H7 (cell line): ENCODE measurements at regions not wholly inside any gene's neighbourhood (a gene's known extent, or its start where the extent isn't known, plus 50 kb on each side); places are given as distances from the start of the nearest gene placed in this dataset.

Experiments used
- DNase-seq: peaks from one replicate; pipeline ENCODE4 v3.0.0; 2012
- H3K27me3 ChIP-seq: 2 replicates; pipeline ENCODE4 v1.6.0; 2011; ENCODE audit warnings: mild to moderate bottlenecking, low read length; ENCODE audit not compliant: control insufficient read depth, insufficient read depth
- H3K36me3 ChIP-seq: replicated peaks from 2 replicates; pipeline ENCODE4 v1.5.1; 2011; ENCODE audit warnings: low read length; ENCODE audit not compliant: control insufficient read depth, insufficient read depth
- H3K4me3 ChIP-seq: 2 replicates; pipeline ENCODE4 v1.5.1; 2011; ENCODE audit warnings: low read depth, mild to moderate bottlenecking, control low read depth, low read length, moderate library complexity; ENCODE audit not compliant: insufficient read depth

DNA sequence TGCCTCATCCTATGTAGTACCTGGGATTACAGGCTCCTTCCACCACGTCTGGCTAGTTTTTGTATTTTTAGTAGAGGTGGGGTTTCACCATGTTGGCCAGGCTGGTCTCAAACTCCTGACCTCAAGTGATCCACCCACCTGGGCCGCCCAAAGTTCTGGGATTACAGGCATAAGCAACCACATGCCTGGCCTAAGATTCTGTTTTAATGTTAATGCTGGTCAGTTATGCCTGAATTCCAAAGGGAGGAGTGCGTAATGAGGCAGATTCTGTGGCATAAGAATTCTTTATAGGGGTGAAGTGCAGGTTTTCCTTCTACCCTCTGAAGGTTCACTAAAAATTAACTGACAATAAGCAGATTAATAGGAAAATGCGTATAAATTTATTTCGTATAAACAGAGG lies 1343.8 kb upstream of the LRRTM1 start:
- no peak for DNase-seq
- H3K4me3 ChIP-seq, result no peak overlapping the region
- H3K36me3 ChIP-seq, result no peaks in the 10 kb centered on the region
- no peaks in the 10 kb centered on the region for H3K27me3 ChIP-seq

DNA sequence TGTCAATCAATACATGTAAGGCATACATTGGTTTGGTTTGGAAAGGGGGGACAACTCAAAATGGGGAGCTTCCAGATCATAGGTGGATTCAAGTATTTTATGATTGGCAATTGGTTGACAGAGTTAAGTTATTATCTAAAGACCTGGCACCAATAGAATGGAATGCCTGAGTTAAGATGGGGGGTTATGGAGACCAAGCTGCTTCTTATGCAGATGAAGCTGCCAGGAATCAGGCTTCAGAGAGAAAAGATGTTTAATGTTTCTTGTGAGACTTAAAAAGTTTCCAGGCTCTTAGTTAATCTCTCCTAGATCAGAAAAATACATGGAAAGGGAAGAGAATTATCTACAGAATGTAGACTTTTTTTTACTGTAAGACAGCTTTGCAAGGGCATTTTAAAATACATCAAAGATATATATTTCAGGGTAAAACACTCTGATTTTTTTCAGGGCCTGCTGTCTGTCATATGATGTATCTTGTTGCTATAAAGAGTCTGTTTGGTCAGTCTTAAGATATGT lies 1343.2 kb upstream of the LRRTM1 start:
- no peaks in the 10 kb centered on the region for H3K36me3 ChIP-seq
- H3K27me3 ChIP-seq, result no peaks in the 10 kb centered on the region
- DNase-seq, result no peak
- H3K4me3 ChIP-seq, result no peak overlapping the region

DNA sequence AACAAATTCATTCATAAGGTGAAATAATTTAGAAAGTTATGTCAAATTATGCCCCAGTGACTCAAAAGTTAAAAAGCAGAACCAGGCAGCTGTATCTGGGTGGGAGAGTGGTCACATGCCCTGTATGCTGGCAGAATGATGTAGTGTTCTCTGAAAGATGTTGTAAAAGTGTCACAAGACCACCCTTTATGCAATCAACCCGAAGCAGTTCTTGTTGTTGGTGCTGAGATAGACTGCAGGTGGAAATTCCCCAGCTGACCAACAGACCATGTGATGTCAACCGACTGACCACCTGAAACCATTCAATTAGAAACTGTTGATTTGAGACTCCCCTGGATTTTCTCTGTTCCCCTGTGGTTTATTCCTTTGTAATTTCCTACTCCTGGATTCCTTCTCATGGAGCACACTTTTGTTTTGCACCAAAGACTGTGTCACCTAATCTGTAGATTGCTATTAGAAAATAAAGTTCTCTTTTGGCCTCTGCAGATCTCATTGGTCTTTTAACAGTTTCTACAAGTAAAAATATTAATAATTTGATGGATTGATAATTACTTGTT lies 1341.3 kb upstream of the LRRTM1 start:
- H3K27me3 ChIP-seq, result no peaks in the 10 kb centered on the region
- no peaks in the 10 kb centered on the region for H3K36me3 ChIP-seq
- H3K4me3 ChIP-seq, result no peak overlapping the region
- DNase-seq, result no peak

DNA sequence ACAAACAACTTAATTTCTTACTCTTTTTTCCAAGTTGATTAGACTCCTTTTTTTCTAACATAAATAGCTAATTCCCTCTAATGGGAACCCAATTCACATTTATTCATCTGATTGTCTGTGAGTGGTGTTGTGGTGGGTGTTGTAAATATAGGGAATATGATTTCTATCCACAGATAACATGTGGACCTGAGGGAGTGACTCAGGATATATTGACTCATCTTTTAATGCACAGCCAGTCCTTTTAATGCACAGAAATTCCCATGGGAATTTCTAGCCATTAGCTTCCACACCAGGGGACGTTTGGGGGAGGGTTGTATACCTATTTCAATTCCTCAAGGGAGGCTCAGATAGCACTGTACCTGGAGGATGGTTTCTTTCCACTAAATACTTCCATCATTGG lies 1339.6 kb upstream of the LRRTM1 start:
- Histone ChIP-seq H3K27me3 (no peaks in the 10 kb centered on the region), H3K36me3 (no peaks in the 10 kb centered on the region), H3K4me3 (no peak overlapping the region)
- DNase-seq, result no peak

DNA sequence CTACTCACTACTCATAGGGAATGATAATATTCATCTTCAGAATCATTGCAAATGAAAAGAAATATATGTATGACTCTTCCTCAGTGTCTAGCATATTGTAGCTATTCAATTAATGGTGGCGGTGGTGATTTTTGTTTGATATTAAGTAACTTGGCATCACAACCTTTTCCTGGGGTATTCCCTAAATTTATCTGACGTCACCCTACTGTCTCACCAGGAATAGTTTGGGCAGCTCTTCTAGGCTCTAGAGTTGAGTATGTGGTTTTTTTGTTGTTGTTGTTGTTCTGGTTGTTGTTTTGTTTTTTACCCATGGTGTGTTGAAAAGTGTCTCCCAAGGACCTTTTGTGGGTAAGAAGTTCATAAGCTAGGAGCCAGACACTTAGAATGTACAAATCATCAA lies 1320.3 kb upstream of the LRRTM1 start:
- Histone ChIP-seq H3K27me3 (no peaks in the 10 kb centered on the region), H3K4me3 (no peak overlapping the region)
- no peak for DNase-seq

DNA sequence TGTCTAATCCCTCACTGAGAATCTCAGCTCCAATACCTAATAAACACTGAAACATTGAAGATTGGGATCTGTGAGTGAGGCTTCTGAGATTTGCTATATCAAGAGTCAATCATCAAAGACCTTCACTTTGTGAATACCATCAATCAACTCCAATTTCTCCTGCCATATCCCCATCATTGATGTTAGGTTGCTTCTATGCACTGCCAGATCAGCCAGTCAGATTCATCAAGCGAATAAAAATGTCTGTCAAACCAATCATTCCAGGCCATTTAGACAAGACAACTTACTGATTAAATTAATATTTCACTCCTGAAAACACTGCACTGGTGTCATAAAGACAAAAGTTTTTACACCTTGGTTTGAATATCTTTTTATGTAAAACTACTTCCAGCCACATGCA lies 1295.5 kb upstream of the LRRTM1 start:
- no peaks in the 10 kb centered on the region for H3K36me3 ChIP-seq
- H3K27me3 ChIP-seq, result no peaks in the 10 kb centered on the region

More for the DNA sequence above, 1320.3 kb upstream of the LRRTM1 start:
- H3K36me3 ChIP-seq, result no peaks in the 10 kb centered on the region

DNA sequence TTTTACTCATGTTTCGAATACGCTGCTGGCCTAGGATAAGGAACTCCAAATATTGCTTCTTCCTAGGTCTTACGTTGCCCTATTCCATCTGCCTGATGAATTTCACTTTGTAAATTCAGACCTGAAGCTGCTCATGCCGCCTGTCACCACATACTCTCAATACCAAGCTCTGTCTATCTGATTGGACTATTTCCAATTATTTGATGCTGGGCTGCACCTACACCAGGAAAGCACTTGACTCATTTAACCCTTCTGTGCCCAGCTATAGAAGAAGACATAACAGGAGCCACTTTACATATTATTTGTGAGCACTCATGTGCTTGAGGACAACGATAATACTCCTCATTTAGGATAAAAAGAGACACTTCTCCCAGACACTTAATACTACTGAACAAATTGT lies 1293.9 kb upstream of the LRRTM1 start:
- Histone ChIP-seq H3K36me3 (no peaks in the 10 kb centered on the region), H3K4me3 (no peak overlapping the region), H3K27me3 (no peaks in the 10 kb centered on the region)
- DNase-seq, result no peak

More for the DNA sequence above, 1295.5 kb upstream of the LRRTM1 start:
- DNase-seq, result no peak
- H3K4me3 ChIP-seq, result no peak overlapping the region

DNA sequence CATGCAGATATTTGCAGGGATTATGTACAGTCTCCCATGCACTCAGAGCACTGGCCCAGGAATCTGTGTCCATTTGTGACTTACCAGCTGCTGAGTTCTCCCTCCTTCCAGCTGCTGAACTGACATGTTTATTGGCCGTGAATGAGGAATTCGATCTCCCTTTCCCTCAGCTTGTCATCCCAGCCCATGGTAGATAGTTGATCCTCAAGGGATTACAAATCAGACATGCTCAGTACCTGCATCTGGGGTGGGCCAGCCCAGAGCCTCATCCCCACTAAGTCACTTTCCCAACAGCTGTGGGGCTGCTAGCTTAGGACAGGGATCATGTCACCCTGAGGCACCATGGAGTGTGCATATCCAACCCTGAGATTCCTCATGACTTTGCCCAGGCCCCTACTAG lies 1284.9 kb upstream of the LRRTM1 start:
- H3K27me3 ChIP-seq, result no peaks in the 10 kb centered on the region
- no peaks in the 10 kb centered on the region for H3K36me3 ChIP-seq
- no peak overlapping the region for H3K4me3 ChIP-seq
- no peak for DNase-seq

DNA sequence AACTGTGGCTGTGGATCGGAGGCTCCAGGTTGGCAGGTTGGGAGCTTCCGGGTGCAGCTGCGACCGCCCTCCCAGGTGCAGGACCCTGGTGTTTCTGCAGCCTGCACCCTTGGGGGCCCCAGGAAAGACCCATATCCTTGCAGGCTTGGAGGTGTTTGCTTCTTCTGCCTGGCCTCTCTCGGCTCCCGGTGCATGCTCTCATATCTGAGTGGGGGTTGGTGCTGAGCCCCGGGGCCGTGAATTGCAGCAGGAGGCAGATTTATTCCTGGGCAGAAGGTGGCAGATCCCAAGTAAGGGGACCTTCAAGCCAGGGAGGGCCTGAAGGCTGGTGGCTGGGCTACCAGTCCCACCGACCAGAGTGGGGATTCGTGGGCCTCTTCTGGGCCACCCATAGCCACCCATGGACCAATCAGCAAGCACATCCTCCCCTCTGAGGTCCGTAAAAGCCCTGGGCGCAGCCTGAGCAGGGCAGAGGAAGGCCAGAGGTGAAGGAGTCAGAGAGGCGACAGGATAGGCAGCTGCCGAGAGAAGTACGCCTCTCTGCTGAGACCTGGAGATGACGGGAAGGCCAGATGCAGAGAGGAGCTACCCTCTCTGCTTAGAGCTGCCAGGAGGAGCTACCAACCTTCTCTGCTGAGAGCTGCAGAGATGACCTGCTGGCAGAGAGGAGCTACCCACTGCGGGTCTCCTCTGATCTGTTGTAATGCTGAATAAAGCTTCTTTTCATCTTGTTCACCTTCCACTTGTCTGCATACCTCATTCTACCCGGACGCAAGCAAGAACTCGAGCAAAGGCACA lies 1279.0 kb upstream of the LRRTM1 start:
- no peaks in the 10 kb centered on the region for H3K27me3 ChIP-seq
- H3K4me3 ChIP-seq, result no peak overlapping the region
- DNase-seq, result no peak
- no peaks in the 10 kb centered on the region for H3K36me3 ChIP-seq

DNA sequence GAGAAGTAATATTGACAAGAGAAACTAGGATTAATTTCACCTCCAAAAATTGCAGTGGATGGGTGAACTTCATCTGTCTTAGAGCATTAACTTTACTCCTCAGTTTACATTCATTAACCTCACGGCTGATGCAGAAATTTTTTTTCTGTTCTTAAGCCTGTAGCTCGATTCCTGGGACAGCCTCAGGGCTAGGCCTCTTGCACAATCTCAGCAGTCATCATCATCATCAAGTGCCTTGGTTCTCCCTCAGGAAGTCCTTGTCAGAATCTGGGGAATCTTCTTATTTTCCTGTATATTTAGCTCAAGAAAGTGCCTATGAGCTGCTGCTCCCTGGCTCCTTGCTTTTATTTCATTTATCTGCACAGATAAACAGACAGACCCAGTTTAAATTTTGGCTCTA lies 1272.2 kb upstream of the LRRTM1 start:
- no peak for DNase-seq
- Histone ChIP-seq H3K36me3 (no peaks in the 10 kb centered on the region), H3K27me3 (no peaks in the 10 kb centered on the region), H3K4me3 (no peak overlapping the region)

DNA sequence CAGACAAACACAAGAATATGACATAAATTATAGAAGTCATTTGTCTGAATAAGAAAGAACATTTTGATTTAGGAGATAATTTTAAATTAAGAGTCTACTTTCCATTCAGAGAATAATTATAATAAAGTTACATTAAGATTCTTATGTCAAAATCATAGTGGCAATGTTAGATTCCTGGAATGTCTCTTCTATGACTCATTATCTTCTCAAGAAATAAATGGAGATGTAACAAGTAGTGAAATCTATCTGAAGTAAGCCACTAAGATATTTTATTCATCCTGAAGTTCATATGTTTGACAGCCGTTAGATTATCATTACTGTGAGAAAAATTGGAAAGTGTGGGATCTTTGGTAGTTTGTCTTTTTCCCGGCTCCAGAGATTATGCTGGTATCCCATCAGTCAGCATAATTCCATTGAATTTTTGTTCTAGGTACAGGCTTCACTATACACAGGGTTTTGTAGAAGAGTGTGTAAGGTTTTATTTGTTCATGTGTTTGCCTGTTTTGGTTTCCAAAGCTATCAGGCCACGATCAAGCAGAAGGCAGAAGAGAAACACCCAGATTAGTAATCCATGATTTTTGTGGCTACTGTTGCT lies 1246.6 kb upstream of the LRRTM1 start:
- no peaks in the 10 kb centered on the region for H3K27me3 ChIP-seq
- no peak for DNase-seq
- H3K36me3 ChIP-seq, result no peaks in the 10 kb centered on the region
- no peak overlapping the region for H3K4me3 ChIP-seq

DNA sequence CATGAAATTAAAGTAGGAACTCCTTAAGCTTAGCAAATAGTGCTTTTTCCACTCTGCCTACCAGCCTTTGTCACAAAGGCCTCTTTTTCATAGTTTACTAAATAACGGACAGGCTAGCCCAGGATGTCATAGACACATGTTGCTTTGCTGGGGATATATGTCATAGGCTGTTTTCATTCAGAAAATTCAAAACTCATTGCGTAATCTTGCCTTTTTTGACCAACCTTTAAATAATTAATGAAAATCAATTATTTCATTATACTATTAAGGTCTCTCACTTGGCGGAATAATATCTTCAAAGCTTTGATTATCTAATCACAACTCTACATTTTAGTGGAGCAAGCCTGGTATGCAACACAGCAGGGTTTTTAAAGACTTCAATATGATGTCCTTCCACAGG lies 1245.7 kb upstream of the LRRTM1 start:
- Histone ChIP-seq H3K4me3 (no peak overlapping the region), H3K27me3 (no peaks in the 10 kb centered on the region), H3K36me3 (no peaks in the 10 kb centered on the region)
- no peak for DNase-seq

DNA sequence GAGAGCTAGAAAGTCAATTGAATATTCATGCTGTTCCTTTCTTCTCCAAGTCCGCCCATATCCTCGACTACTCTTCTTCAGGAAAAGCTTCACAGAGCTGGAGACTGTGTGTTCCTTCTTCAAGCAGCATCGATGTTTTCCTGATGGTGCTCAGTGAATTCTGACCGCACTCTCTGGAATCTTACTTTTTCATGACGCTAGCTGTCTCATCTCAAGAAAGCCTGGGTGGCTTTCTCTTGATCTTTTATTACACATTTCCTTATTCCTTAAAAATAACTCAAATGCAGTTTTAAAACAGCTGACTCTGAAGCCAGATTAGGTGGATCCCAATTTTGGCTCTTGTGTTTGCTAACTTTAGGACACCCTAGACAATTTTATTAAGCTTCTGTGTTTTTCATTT lies 1245.1 kb upstream of the LRRTM1 start:
- no peaks in the 10 kb centered on the region for H3K36me3 ChIP-seq
- no peak overlapping the region for H3K4me3 ChIP-seq
- DNase-seq, result no peak
- no peaks in the 10 kb centered on the region for H3K27me3 ChIP-seq

DNA sequence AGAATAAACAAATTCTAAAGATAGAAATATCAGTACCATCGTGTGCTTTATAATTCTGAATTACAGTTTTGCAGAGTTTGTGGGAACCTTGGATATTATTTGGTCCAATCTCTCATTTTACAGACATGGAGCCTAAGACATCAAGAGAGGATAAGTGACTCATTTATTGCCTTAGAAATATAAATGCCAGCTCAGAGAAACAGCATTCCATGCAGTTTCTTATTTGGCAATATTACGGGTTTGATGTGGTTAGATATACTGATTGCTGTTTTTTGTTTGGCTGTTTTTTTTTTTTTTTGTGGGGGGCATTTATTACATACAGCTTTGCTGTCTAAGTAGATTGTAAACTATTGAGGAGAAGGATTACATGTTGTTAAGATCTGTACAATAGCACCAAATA lies 1241.1 kb upstream of the LRRTM1 start:
- H3K4me3 ChIP-seq, result no peak overlapping the region
- no peak for DNase-seq
- H3K27me3 ChIP-seq, result no peaks in the 10 kb centered on the region
- no peaks in the 10 kb centered on the region for H3K36me3 ChIP-seq

DNA sequence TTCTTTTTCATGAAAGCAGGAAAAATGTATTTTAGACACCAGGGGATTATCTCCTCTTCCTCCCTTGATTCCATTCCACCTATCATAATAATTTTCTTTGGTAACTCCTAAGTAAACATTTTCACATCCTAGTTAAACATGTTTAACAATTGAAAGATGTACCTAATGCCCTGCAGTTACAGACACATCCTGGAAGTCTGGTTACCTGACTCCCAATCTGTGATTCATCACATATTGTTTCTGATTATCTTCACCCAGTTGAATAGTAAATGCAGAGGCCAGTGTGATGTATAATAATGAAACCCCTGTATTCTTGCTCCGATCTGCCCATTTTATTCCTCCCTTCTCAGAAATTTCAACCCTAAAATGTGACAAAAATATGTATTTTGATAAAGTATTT lies 1237.6 kb upstream of the LRRTM1 start:
- Histone ChIP-seq H3K27me3 (no peaks in the 10 kb centered on the region), H3K4me3 (no peak overlapping the region), H3K36me3 (no peaks in the 10 kb centered on the region)
- no peak for DNase-seq
